Fibroblast of lung (primary cell): ENCODE measurements at regions not wholly inside any gene's neighbourhood (a gene's known extent, or its start where the extent isn't known, plus 50 kb on each side); places are given as distances from the start of the nearest gene placed in this dataset.

ENCODE experiments used
- EZH2 ChIP-seq: IDR thresholded peaks from 2 replicates; pipeline ENCODE4 v1.5.1; 2012; ENCODE audit warnings: low read length, control low read depth, mild to moderate bottlenecking; ENCODE audit errors: missing control alignments
- TF ChIP-seq, protein P1 (sequence below), 2 donors: IDR thresholded peaks in 1 of 2; conservative IDR thresholded peaks in 1 of 2; 1 replicate in 1 of 2; 2 replicates in 1 of 2; pipeline ENCODE4 v1.5.1; 2011 to 2012; ENCODE audit warnings: low read length in 2 of 2, control low read depth in 1 of 2, inconsistent platforms in 1 of 2, low read depth in 1 of 2, mild to moderate bottlenecking in 1 of 2

DNA sequence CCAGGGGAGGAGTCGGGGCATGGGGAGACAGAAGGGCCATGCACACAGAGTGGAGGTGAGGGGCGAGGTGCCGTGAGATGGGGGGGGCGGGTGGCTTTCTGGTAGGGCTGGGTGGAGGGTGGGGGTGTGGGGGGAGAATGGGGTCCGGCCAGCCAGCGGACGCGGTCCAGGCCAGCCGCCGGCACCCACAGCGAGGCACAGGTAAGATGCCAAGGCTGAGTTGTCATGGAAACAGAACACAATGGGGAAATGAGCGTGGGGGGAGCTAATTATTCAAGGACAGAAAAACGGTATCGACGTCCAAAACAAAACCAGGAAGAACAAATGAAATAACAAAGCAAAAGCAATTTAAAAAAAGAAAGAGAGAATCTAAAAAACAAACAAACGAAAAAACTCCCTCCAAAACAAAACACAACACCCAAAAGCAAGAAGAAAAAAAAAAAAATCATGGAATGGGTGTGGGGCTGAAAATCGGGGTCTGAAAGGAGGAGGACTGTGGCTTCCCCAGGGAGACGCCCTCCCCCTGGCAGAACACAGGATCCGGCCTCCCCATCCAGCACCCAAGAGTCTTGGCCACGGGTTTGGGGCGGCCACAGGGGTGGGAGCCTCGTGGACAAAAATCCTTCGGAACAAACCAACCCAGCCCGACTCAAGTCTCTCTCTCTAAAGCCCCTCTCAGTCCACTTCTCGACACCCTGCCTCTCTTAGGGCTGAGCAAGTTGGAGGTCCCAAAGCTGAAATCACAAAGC lies 92.5 kb downstream of the PTPRS start:
- TF ChIP-seq, protein P1, sequence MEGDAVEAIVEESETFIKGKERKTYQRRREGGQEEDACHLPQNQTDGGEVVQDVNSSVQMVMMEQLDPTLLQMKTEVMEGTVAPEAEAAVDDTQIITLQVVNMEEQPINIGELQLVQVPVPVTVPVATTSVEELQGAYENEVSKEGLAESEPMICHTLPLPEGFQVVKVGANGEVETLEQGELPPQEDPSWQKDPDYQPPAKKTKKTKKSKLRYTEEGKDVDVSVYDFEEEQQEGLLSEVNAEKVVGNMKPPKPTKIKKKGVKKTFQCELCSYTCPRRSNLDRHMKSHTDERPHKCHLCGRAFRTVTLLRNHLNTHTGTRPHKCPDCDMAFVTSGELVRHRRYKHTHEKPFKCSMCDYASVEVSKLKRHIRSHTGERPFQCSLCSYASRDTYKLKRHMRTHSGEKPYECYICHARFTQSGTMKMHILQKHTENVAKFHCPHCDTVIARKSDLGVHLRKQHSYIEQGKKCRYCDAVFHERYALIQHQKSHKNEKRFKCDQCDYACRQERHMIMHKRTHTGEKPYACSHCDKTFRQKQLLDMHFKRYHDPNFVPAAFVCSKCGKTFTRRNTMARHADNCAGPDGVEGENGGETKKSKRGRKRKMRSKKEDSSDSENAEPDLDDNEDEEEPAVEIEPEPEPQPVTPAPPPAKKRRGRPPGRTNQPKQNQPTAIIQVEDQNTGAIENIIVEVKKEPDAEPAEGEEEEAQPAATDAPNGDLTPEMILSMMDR (conservative IDR thresholded peaks at IDR 0.05 in 1 of 2, IDR thresholded peaks at IDR 0.05 in 1 of 2; ENCODE audit: low read depth in 1 of 2, low read length in 2 of 2): no peak
- no peak for TF ChIP-seq EZH2
